Neuronal stem cell (in vitro differentiated cells): ENCODE measurements at regions not wholly inside any gene's neighbourhood (a gene's known extent, or its start where the extent isn't known, plus 50 kb on each side); places are given as distances from the start of the nearest gene placed in this dataset.

Experiments
- DNase-seq: peaks from one replicate; pipeline ENCODE4 v3.0.0-alpha.2; 2013; ENCODE audit warnings: low spot score
- H2AFZ ChIP-seq: one replicate; pipeline ENCODE4 v1.6.1; 2013; ENCODE audit warnings: mild to moderate bottlenecking, low read length, inconsistent platforms
- H2AK5ac ChIP-seq: 2 replicates; pipeline ENCODE4 v1.6.1; 2013; ENCODE audit warnings: low read depth, mild to moderate bottlenecking, inconsistent platforms, low read length, moderate library complexity, mixed read lengths
- H2BK120ac ChIP-seq: 2 replicates; pipeline ENCODE4 v1.6.1; 2013; ENCODE audit warnings: low read depth, mild to moderate bottlenecking, inconsistent platforms, low read length, moderate library complexity, mixed read lengths
- H2BK12ac ChIP-seq: one replicate; pipeline ENCODE4 v1.6.1; 2013; ENCODE audit warnings: low read length, inconsistent platforms
- H2BK15ac ChIP-seq: 2 replicates; pipeline ENCODE4 v1.6.1; 2013; ENCODE audit warnings: mild to moderate bottlenecking, low read length, inconsistent platforms, mixed read lengths
- H2BK5ac ChIP-seq: one replicate; pipeline ENCODE4 v1.6.1; 2013; ENCODE audit warnings: inconsistent platforms, mild to moderate bottlenecking, low read length, moderate library complexity
- H3K14ac ChIP-seq: one replicate; pipeline ENCODE4 v1.6.1; 2013; ENCODE audit warnings: low read length, inconsistent platforms
- H3K18ac ChIP-seq: 2 replicates; pipeline ENCODE4 v1.6.1; 2013; ENCODE audit warnings: low read length, inconsistent platforms
- H3K23ac ChIP-seq: 2 replicates; pipeline ENCODE4 v1.6.1; 2013; ENCODE audit warnings: low read depth, mild to moderate bottlenecking, mixed read lengths, low read length, inconsistent platforms; ENCODE audit not compliant: poor library complexity
- H3K27ac ChIP-seq: replicated peaks from 3 replicates; pipeline ENCODE4 v1.5.1; 2013; ENCODE audit warnings: low read length, inconsistent platforms
- H3K27me3 ChIP-seq, 3 experiments: 2 replicates each; pipeline ENCODE4 v1.6.1; 2013; ENCODE audit warnings: low read length in 3 of 3, mild to moderate bottlenecking in 2 of 3, inconsistent platforms in 1 of 3, low read depth in 1 of 3, mixed read lengths in 1 of 3, moderate library complexity in 1 of 3; ENCODE audit not compliant: control insufficient read depth in 3 of 3, insufficient read depth in 3 of 3
- H3K36me3 ChIP-seq, 2 donors: replicated peaks in 1 of 2; 2 replicates each; pipeline ENCODE4 v1.6.1; 2013; ENCODE audit warnings: low read length in 2 of 2; ENCODE audit not compliant: control insufficient read depth in 2 of 2, insufficient read depth in 2 of 2
- H3K4ac ChIP-seq: 2 replicates; pipeline ENCODE4 v1.6.1; 2013; ENCODE audit warnings: inconsistent platforms, mild to moderate bottlenecking, low read length, moderate library complexity
- H3K4me1 ChIP-seq, 2 donors: 1 replicate in 1 of 2; 2 replicates in 1 of 2; pipeline ENCODE4 v1.6.1; 2013; ENCODE audit warnings: low read length in 2 of 2, low read depth in 1 of 2; ENCODE audit not compliant: control insufficient read depth in 2 of 2, insufficient read depth in 1 of 2
- H3K4me2 ChIP-seq: one replicate; pipeline ENCODE4 v1.6.1; 2013; ENCODE audit warnings: mild to moderate bottlenecking, low read length, inconsistent platforms; ENCODE audit not compliant: insufficient read depth, poor library complexity, severe bottlenecking
- H3K4me3 ChIP-seq, 2 donors: 2 replicates each; pipeline ENCODE4 v1.5.1; 2013; ENCODE audit warnings: low read length in 2 of 2, mild to moderate bottlenecking in 2 of 2, inconsistent platforms in 1 of 2, moderate library complexity in 1 of 2
- H3K79me1 ChIP-seq: one replicate; pipeline ENCODE4 v1.6.1; 2013; ENCODE audit warnings: low read depth, mild to moderate bottlenecking, inconsistent platforms, low read length, moderate library complexity
- H3K9ac ChIP-seq: one replicate; pipeline ENCODE4 v1.6.1; 2013; ENCODE audit warnings: mild to moderate bottlenecking, low read depth, low read length, inconsistent platforms; ENCODE audit not compliant: poor library complexity
- H3K9me3 ChIP-seq, 2 donors: replicated peaks in 1 of 2; 2 replicates each; pipeline versions ENCODE3 to v1.6.1; 2013; ENCODE audit warnings: low read length in 2 of 2, mild to moderate bottlenecking in 2 of 2, inconsistent platforms in 1 of 2, low read depth in 1 of 2, mixed read lengths in 1 of 2, moderate library complexity in 1 of 2; ENCODE audit not compliant: control insufficient read depth in 2 of 2, insufficient read depth in 1 of 2
- H4K8ac ChIP-seq: one replicate; pipeline ENCODE4 v1.6.1; 2013; ENCODE audit warnings: low read depth, mild to moderate bottlenecking, inconsistent platforms, low read length, moderate library complexity
- H4K91ac ChIP-seq: one replicate; pipeline ENCODE4 v1.6.1; 2013; ENCODE audit warnings: low read length, low read depth, mild to moderate bottlenecking, inconsistent platforms; ENCODE audit not compliant: poor library complexity
- WGBS, 2 donors: extraction: QIAGEN DNeasy Blood & Tissue Kit; methylation state at CpG; one replicate each; pipeline ENCODE4 v1.1.7; 2013; ENCODE audit warnings: missing lambda C conversion rate in 2 of 2, mixed read lengths in 1 of 2; ENCODE audit not compliant: insufficient read length in 2 of 2, insufficient replicate concordance in 1 of 2; ENCODE audit errors: extremely low coverage in 2 of 2; 5-methylcytosine and 5-hydroxymethylcytosine counted together

DNA sequence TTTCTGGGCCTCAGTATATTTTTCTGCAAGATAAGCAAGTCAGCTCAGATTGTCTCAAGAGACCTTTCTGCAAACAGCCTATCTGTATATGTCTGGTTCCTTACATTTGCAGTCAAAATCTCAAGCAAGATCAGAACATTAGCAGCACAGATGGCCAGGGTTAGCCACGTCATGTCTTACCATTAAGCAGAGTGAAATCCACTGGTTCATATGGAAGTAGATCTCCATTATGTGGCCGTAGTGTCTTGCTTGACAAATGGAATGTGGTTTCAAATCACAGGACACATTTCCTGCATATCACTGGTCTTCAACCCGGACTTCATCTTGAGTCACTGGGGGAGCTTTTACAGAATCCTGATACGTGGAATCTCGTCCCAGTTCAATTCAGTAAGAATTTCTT, 500.2 kb downstream of the FBXO15 start:
- Histone ChIP-seq H2BK12ac (no peak overlapping the region), H3K4me1 (no peaks in the 10 kb centered on the region), H3K18ac (no peak overlapping the region), H3K4ac (no peak overlapping the region), H3K14ac (no peak overlapping the region), H3K9me3 (no peaks in the 10 kb centered on the region), H3K9ac (no peak overlapping the region), H2AK5ac (no peak overlapping the region), H3K27ac (no peak overlapping the region), H3K79me1 (no peaks in the 10 kb centered on the region), H3K23ac (no peak overlapping the region), H3K4me3 (no peak overlapping the region), H3K4me2 (no peak overlapping the region), H2BK120ac (no peak overlapping the region), H2BK15ac (no peak overlapping the region), H3K36me3 (no peaks in the 10 kb centered on the region), H2AFZ (no peak overlapping the region), H3K27me3 (no peaks in the 10 kb centered on the region), H2BK5ac (no peak overlapping the region), H4K8ac (no peak overlapping the region), H4K91ac (no peak overlapping the region)
- DNase-seq: no peak
- WGBS, 2 donors: no CpG with 5 or more reads among the region's 5 CpGs

DNA sequence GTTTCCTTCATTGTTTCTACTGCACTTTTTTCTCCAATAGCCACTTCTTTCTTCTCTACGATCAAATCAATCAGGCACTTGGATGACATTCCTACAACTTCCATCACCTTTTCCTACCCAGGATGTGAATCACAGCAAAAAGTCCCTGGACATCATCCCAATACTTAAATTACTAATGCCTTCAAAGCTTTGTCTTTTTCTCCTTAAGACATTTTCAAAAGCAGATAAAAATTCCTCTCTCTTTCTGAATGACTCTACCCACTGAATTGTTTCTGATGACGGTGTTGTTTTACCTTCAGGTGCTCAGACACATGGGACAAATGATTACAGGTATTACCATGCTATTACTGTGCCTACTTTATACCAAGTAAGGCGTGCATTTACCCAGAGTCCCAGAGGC, 500.9 kb downstream of the FBXO15 start:
- DNase-seq: no peak
- H4K91ac ChIP-seq: no peak overlapping the region
- H3K4me3 ChIP-seq: no peak overlapping the region
- H2AK5ac ChIP-seq: no peak overlapping the region
- H2BK12ac ChIP-seq: no peak overlapping the region
- H4K8ac ChIP-seq: no peak overlapping the region
- H3K18ac ChIP-seq: no peak overlapping the region
- no peaks in the 10 kb centered on the region for H3K9me3 ChIP-seq
- no peaks in the 10 kb centered on the region for H3K36me3 ChIP-seq
- H3K27ac ChIP-seq: no peak overlapping the region
- H2BK15ac ChIP-seq: no peak overlapping the region
- H3K9ac ChIP-seq: no peak overlapping the region
- no peak overlapping the region for H3K23ac ChIP-seq
- no peak overlapping the region for H3K14ac ChIP-seq
- no CpG with 5 or more reads among the region's 3 CpGs for WGBS, 2 donors
- no peak overlapping the region for H3K4me2 ChIP-seq
- no peak overlapping the region for H3K4ac ChIP-seq
- H3K27me3 ChIP-seq: no peaks in the 10 kb centered on the region
- H2AFZ ChIP-seq: no peak overlapping the region
- H3K4me1 ChIP-seq: no peaks in the 10 kb centered on the region
- no peak overlapping the region for H2BK5ac ChIP-seq
- no peaks in the 10 kb centered on the region for H3K79me1 ChIP-seq
- H2BK120ac ChIP-seq: no peak overlapping the region

DNA sequence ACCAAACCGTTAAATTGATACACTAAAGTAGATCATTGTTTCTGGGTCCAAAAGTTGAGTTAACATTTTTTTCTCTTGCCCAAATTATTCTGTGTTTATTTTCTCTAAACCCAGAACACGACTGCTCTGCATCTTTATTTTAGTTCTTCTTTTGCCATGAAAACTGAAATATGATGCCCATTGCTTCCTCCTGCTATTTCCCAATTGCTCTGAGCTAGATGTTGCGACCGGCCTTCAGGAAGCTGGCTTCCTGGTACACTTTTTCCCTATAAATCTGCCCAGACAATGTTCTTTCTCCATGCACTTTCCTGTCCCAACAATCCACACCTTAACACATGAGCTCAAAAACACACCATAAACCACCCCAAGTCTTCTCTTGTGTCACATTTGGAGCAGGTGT, 501.4 kb downstream of the FBXO15 start:
- Histone ChIP-seq H2AK5ac (no peak overlapping the region), H3K4me2 (no peak overlapping the region), H3K27me3 (no peaks in the 10 kb centered on the region), H3K4me3 (no peak overlapping the region), H4K91ac (no peak overlapping the region), H3K36me3 (no peaks in the 10 kb centered on the region), H3K79me1 (no peaks in the 10 kb centered on the region), H3K4me1 (no peaks in the 10 kb centered on the region), H3K9ac (no peak overlapping the region), H3K14ac (no peak overlapping the region), H4K8ac (no peak overlapping the region), H2BK12ac (no peak overlapping the region), H3K18ac (no peak overlapping the region), H3K9me3 (no peaks in the 10 kb centered on the region), H2BK120ac (no peak overlapping the region), H2BK5ac (no peak overlapping the region), H2AFZ (no peak overlapping the region), H3K23ac (no peak overlapping the region), H3K27ac (no peak overlapping the region), H3K4ac (no peak overlapping the region), H2BK15ac (no peak overlapping the region)
- WGBS, 2 donors: no CpG with 5 or more reads among the region's 4 CpGs
- no peak for DNase-seq

DNA sequence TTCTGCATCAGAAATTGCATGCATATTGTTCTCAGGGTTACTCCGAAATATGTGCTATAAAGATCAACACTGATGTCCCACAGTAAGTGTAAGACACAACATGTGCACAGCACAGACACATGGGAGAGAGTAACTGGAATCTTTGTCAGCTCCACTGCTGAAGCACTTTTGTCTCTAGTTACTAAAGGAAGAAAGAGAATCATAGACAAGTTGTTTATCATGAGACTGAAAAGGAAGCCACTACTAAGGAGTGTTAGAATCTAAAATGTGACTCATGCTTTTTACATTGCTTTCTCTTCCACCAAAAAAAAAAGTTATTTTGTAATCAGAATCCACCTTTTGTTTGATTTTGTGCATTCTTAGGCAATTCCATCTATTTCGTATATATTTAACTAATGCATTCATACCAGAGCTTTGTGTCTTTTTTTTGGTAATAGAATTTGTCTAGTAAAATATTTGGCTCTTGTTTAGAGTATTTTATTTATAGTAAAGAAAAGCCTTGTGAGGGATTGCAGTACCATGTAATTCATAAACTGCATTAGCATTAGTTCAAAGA, 502.4 kb downstream of the FBXO15 start:
- Histone ChIP-seq H3K23ac (no peak overlapping the region), H3K36me3 (no peaks in the 10 kb centered on the region), H2BK15ac (no peak overlapping the region), H3K9ac (no peak overlapping the region), H2BK120ac (no peak overlapping the region), H3K14ac (no peak overlapping the region), H3K4me3 (no peak overlapping the region), H3K79me1 (no peaks in the 10 kb centered on the region), H4K8ac (no peak overlapping the region), H3K9me3 (no peaks in the 10 kb centered on the region), H2BK12ac (no peak overlapping the region), H3K27ac (no peak overlapping the region), H4K91ac (no peak overlapping the region), H2AFZ (no peak overlapping the region), H3K18ac (no peak overlapping the region), H3K4ac (no peak overlapping the region), H3K4me2 (no peak overlapping the region), H3K4me1 (no peaks in the 10 kb centered on the region), H2BK5ac (no peak overlapping the region), H3K27me3 (no peaks in the 10 kb centered on the region), H2AK5ac (no peak overlapping the region)
- no peak for DNase-seq
- no CpG with 5 or more reads among the region's 2 CpGs for WGBS, 2 donors
